Mesodermal cell (in vitro differentiated cells): ENCODE measurements at regions not wholly inside any gene's neighbourhood (a gene's known extent, or its start where the extent isn't known, plus 50 kb on each side); places are given as distances from the start of the nearest gene placed in this dataset.

Source experiments
- H3K27ac ChIP-seq: 2 replicates; pipeline ENCODE4 v1.7.0; 2013; ENCODE audit warnings: mild to moderate bottlenecking, low read depth, low read length, moderate library complexity; ENCODE audit not compliant: severe bottlenecking
- H3K36me3 ChIP-seq: 2 replicates; pipeline ENCODE4 v1.7.1; 2013; ENCODE audit warnings: mild to moderate bottlenecking, low read length, moderate library complexity; ENCODE audit not compliant: control insufficient read depth, insufficient read depth
- H3K4me1 ChIP-seq: one replicate; pipeline ENCODE4 v1.7.1; 2013; ENCODE audit warnings: mild to moderate bottlenecking, low read length; ENCODE audit not compliant: insufficient read depth, control insufficient read depth, poor library complexity, severe bottlenecking
- H3K4me3 ChIP-seq: 2 replicates; pipeline ENCODE4 v1.7.0; 2013; ENCODE audit warnings: low read length, control low read depth, mild to moderate bottlenecking; ENCODE audit not compliant: insufficient read depth, poor library complexity, severe bottlenecking; ENCODE audit errors: extremely low read depth
- H3K9me3 ChIP-seq: 2 replicates; pipeline ENCODE4 v1.7.1; 2013; ENCODE audit warnings: mild to moderate bottlenecking, low read length, moderate library complexity; ENCODE audit not compliant: control insufficient read depth
- WGBS, 2 experiments: methylation state at CpG; one replicate each; pipeline ENCODE4 v1.1.5; 2013; ENCODE audit warnings: missing lambda C conversion rate in 2 of 2; ENCODE audit not compliant: insufficient coverage in 2 of 2; 5-methylcytosine and 5-hydroxymethylcytosine counted together

- Histone ChIP-seq H3K9me3 (peaks cover 5% of the 10 kb centered on the region), H3K4me1 (peaks cover 3% of the 10 kb centered on the region), H3K27ac (no peak overlapping the region), H3K4me3 (no peak overlapping the region), H3K36me3 (no peaks in the 10 kb centered on the region)
- WGBS, 2 experiments: no CpG with 5 or more reads among the region's 4 CpGs
These were observed 236.0 kb upstream of the FOXQ1 start for GRCh38 chr6:1075880-1076279.

- WGBS, 2 experiments: 96 to 100% methylated on average over 1 to 4 of the region's 4 CpGs
- peaks cover 3% of the 10 kb centered on the region for H3K9me3 ChIP-seq
- no peak overlapping the region for H3K4me3 ChIP-seq
- H3K36me3 ChIP-seq: no peaks in the 10 kb centered on the region
- H3K27ac ChIP-seq: no peak overlapping the region
- H3K4me1 ChIP-seq: peaks cover 4% of the 10 kb centered on the region
These were observed 236.5 kb upstream of the FOXQ1 start for GRCh38 chr6:1075444-1075843.

- 88 to 93% methylated on average over 12 of the region's 12 CpGs for WGBS, 2 experiments
- Histone ChIP-seq H3K9me3 (no peaks in the 10 kb centered on the region), H3K27ac (peak overlapping the region; percentile 47), H3K36me3 (no peaks in the 10 kb centered on the region), H3K4me1 (peaks cover 9% of the 10 kb centered on the region), H3K4me3 (no peak overlapping the region)
These were observed 241.8 kb upstream of the FOXQ1 start for GRCh38 chr6:1070085-1070521.

- WGBS, 2 experiments: 85 to 86% methylated on average over 2 to 6 of the region's 7 CpGs
- Histone ChIP-seq H3K4me3 (no peak overlapping the region), H3K4me1 (peaks cover 9% of the 10 kb centered on the region), H3K36me3 (no peaks in the 10 kb centered on the region), H3K9me3 (no peaks in the 10 kb centered on the region), H3K27ac (no peak overlapping the region)
These were observed 243.0 kb upstream of the FOXQ1 start for GRCh38 chr6:1068905-1069304.

DNA sequence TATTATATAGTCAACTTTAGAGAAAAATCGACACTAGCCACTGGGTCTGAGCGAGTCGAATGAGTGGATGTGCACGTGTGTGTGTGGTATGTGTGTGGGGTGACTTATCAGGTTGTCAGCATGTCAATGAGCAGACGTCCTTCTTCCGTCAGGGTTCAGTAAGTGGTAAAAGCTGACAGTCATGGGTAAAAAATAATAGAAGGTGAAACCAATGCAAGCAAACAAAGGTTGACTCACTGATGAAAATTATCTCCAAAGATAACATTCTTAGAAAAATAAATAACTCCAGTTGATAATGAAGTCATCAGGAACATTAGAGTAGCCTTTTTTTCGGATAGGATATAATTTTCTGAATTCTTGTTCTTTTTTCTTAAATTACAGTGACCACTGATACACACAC is 243.8 kb upstream of the FOXQ1 start:
- H3K9me3 ChIP-seq: no peaks in the 10 kb centered on the region
- WGBS, 2 experiments: 79 to 91% methylated on average over 4 to 5 of the region's 7 CpGs
- no peak overlapping the region for H3K4me3 ChIP-seq

GRCh38 chr6:1067346-1067745 is 244.6 kb upstream of the FOXQ1 start:
- no peaks in the 10 kb centered on the region for H3K9me3 ChIP-seq
- H3K36me3 ChIP-seq: no peaks in the 10 kb centered on the region
- 62 to 92% methylated on average over 2 to 3 of the region's 3 CpGs for WGBS, 2 experiments
- peaks cover 9% of the 10 kb centered on the region for H3K4me1 ChIP-seq
- H3K4me3 ChIP-seq: no peak overlapping the region
- no peak overlapping the region for H3K27ac ChIP-seq

More for the DNA sequence above, 243.8 kb upstream of the FOXQ1 start:
- Histone ChIP-seq H3K27ac (no peak overlapping the region), H3K36me3 (no peaks in the 10 kb centered on the region), H3K4me1 (peaks cover 9% of the 10 kb centered on the region)

DNA sequence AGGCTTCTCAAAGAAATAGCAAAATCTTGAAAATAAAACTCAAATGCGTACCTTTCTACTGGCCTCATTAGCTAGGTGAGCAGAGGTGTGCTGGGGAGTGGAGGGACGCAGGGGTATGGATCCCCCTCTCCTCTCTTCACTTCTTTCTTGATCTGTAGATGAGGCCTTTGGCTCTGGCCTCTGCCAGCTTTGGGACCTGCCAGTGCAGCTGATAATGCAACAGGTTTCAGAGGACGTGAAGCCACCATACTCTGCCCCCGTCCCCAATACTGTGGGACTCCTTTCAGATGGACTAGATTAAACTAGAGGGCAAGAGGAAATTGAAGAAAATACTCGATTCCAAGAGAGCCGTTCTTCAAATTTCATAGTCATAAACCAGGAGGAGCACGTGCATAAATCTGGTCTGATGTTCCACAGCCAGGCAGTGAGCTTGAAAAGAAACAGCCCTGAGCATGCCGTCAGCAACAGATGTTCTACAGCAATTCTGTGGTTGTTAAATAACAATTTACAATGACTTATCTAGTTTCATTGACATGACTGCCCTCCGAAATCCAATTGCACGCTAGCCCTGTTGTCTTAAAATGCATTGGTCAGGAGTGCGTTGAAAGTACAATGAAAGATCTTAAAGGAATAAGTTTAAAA is 245.3 kb upstream of the FOXQ1 start:
- Histone ChIP-seq H3K27ac (no peak overlapping the region), H3K36me3 (no peaks in the 10 kb centered on the region), H3K9me3 (no peaks in the 10 kb centered on the region), H3K4me1 (peaks cover 9% of the 10 kb centered on the region), H3K4me3 (no peak overlapping the region)
- WGBS, 2 experiments: 92 to 94% methylated on average over 9 to 10 of the region's 11 CpGs

GRCh38 chr6:1065986-1066385 is 245.9 kb upstream of the FOXQ1 start:
- peaks cover 9% of the 10 kb centered on the region for H3K4me1 ChIP-seq
- no peaks in the 10 kb centered on the region for H3K36me3 ChIP-seq
- no peak overlapping the region for H3K4me3 ChIP-seq
- WGBS, 2 experiments: 84 to 95% methylated on average over 2 to 7 of the region's 8 CpGs
- no peak overlapping the region for H3K27ac ChIP-seq
- no peaks in the 10 kb centered on the region for H3K9me3 ChIP-seq

DNA sequence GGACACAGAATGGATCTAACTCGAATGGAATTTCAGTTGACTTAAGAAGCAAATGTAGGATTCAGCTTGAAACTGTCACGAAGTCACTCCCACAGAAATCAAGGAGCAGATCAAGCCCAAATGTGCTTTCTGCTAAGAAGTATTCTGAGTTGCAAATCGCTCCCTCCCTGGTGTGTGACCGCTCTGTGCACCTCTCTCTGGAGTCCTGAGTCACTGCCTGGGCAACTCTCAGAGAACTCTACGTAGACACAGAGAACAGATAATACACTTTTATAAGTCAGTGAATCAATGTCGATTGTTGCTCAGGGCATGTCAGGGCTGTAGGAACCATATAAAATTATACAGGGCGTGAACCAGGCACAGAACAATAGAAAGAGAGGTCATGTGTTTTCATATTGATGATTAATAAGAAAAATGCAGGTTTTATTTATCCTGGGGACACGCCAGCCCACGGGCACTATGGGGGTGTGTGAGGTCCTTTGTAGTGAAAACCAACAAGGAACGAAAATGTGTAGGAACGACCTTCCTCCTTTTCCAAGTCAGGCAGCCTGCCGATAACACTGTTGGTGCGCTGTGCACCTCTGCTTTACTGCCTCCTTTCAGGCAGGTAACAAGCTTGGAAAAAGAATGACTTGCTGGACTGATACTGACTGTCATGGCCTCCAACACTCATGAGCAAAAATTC is 248.1 kb upstream of the FOXQ1 start:
- no peak overlapping the region for H3K4me3 ChIP-seq
- H3K36me3 ChIP-seq: no peaks in the 10 kb centered on the region
- H3K27ac ChIP-seq: no peak overlapping the region
- no peaks in the 10 kb centered on the region for H3K4me1 ChIP-seq
- WGBS, 2 experiments: 90 to 91% methylated on average over 11 of the region's 13 CpGs
- H3K9me3 ChIP-seq: no peaks in the 10 kb centered on the region

GRCh38 chr6:1062786-1063545 is 248.9 kb upstream of the FOXQ1 start:
- WGBS, 2 experiments: 67 to 79% methylated on average over 1 to 4 of the region's 8 CpGs
- H3K4me1 ChIP-seq: no peaks in the 10 kb centered on the region

More at GRCh38 chr6:1062786-1063545, 248.9 kb upstream of the FOXQ1 start:
- Histone ChIP-seq H3K36me3 (no peaks in the 10 kb centered on the region), H3K4me3 (no peak overlapping the region), H3K9me3 (no peaks in the 10 kb centered on the region), H3K27ac (no peak overlapping the region)
